Gastrocnemius medialis (tissue), 4 donors: ENCODE measurements at regions not wholly inside any gene's neighbourhood (a gene's known extent, or its start where the extent isn't known, plus 50 kb on each side); places are given as distances from the start of the nearest gene placed in this dataset.

Experiments used
- ATAC-seq, 2 donors: fragments of 150-250 bp; one replicate each; pipeline ENCODE4 v1.9.1; 2016
- DNase-seq, 2 donors: peaks; one replicate each; pipeline ENCODE4 v3.0.0-alpha.2; 2019
- H3K27ac ChIP-seq, 4 donors: fragments of 200-600 bp; sonication (generic); 1 replicate in 1 of 4; 2 replicates in 3 of 4; pipeline ENCODE4 v1.5.1; 2016 to 2018; ENCODE audit warnings: mild to moderate bottlenecking in 2 of 4, moderate library complexity in 1 of 4
- H3K27me3 ChIP-seq, 3 donors: fragments of 200-600 bp; sonication (generic) in 2 of 3; 1 replicate in 1 of 3; 2 replicates in 2 of 3; pipeline versions ENCODE4 v1.5.1 to v1.6.0; 2016 to 2019; ENCODE audit warnings: mild to moderate bottlenecking in 1 of 3, moderate library complexity in 1 of 3
- H3K36me3 ChIP-seq, 2 donors: fragments of 200-600 bp; sonication (generic) in 1 of 2; one replicate each; pipeline ENCODE4 v1.5.1; 2017 to 2018
- H3K4me1 ChIP-seq, 2 donors: fragments of 200-600 bp; sonication (generic) in 1 of 2; one replicate each; pipeline ENCODE4 v1.5.1; 2016 to 2017; ENCODE audit warnings: mild to moderate bottlenecking in 2 of 2
- H3K4me3 ChIP-seq, 4 donors: fragments of 200-600 bp; sonication (generic) in 3 of 4; 1 replicate in 1 of 4; 2 replicates in 3 of 4; pipeline ENCODE4 v1.5.1; 2016 to 2019; ENCODE audit warnings: mild to moderate bottlenecking in 2 of 4
- H3K9me3 ChIP-seq, 3 donors: fragments of 200-600 bp; sonication (generic) in 2 of 3; 1 replicate in 1 of 3; 2 replicates in 2 of 3; pipeline ENCODE4 v1.5.1; 2016 to 2019
- POLR2A ChIP-seq, 2 donors: fragments of 450-650 bp; IDR thresholded peaks; one replicate each; pipeline ENCODE4 v1.6.1; 2017; ENCODE audit warnings: antibody characterized with exemption in 2 of 2, mild to moderate bottlenecking in 2 of 2, moderate library complexity in 2 of 2
- in situ Hi-C, 4 donors: fragments of 200-750 bp; cut with MboI; loops; one replicate each; pipeline versions ENCODE4 v1.15.0 to v1.8.0; 2017; ENCODE audit warnings: low sequenced_read_pairs in 4 of 4
- intact Hi-C: fragments of 100-400 bp; cut with DNase I; formaldehyde crosslinking; loops from one replicate; pipeline ENCODE4 v1.15.1; 2023; ENCODE audit warnings: low total_unique reads
- TF ChIP-seq, protein P1 (sequence below), 5 experiments: fragments of 450-650 bp in 3 of 5; fragments of 200-600 bp in 2 of 5; sonication (generic) in 2 of 5; IDR thresholded peaks in 4 of 5; conservative IDR thresholded peaks in 1 of 5; 1 replicate in 4 of 5; 2 replicates in 1 of 5; pipeline ENCODE4 v1.5.1; 2016 to 2019; ENCODE audit warnings: antibody characterized with exemption in 5 of 5, mild to moderate bottlenecking in 3 of 5, moderate library complexity in 3 of 5

DNA sequence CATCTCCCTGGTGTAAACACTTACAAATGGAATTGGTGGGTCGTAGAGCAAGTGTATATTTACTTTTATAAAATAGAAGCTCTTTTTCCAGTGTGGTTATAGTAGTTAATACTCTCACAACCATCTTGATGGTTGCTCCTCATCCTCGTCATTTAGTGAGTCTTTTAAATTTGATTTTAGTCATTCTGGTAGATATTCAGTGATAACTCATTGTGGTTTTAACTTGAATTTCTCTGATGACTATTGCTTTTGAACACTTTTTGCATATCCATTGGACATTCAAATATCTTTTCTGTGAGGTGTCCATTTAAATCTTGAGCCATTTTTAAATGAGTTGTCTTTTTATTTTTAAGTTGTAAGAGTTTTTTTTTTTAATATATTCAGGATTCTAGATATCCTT lies 189.2 kb upstream of the PHACTR1 start:
- no peaks in the 10 kb centered on the region for H3K9me3 ChIP-seq
- DNase-seq (no peak), ATAC-seq (no peak)
- TF ChIP-seq, protein P1, sequence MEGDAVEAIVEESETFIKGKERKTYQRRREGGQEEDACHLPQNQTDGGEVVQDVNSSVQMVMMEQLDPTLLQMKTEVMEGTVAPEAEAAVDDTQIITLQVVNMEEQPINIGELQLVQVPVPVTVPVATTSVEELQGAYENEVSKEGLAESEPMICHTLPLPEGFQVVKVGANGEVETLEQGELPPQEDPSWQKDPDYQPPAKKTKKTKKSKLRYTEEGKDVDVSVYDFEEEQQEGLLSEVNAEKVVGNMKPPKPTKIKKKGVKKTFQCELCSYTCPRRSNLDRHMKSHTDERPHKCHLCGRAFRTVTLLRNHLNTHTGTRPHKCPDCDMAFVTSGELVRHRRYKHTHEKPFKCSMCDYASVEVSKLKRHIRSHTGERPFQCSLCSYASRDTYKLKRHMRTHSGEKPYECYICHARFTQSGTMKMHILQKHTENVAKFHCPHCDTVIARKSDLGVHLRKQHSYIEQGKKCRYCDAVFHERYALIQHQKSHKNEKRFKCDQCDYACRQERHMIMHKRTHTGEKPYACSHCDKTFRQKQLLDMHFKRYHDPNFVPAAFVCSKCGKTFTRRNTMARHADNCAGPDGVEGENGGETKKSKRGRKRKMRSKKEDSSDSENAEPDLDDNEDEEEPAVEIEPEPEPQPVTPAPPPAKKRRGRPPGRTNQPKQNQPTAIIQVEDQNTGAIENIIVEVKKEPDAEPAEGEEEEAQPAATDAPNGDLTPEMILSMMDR (IDR thresholded peaks at IDR 0.05 in 4 of 5, conservative IDR thresholded peaks at IDR 0.05 in 1 of 5), result no peak
- TF ChIP-seq POLR2A (IDR thresholded peaks at IDR 0.05), result no peak
- in situ Hi-C loops, result no loop called here
- H3K27ac ChIP-seq, result no peak overlapping the region
- no peaks in the 10 kb centered on the region for H3K36me3 ChIP-seq
- H3K27me3 ChIP-seq, result no peaks in the 10 kb centered on the region
- H3K4me3 ChIP-seq, result no peak overlapping the region
- H3K4me1 ChIP-seq, result no peaks in the 10 kb centered on the region
- intact Hi-C loops, result no loop called here

GRCh38 chr6:12528136-12528535 lies 188.4 kb upstream of the PHACTR1 start:
- no peak overlapping the region for H3K4me3 ChIP-seq
- H3K9me3 ChIP-seq, result no peaks in the 10 kb centered on the region
- H3K27ac ChIP-seq, result peak overlapping the region in 1 of 4 donors; percentile 18
- H3K4me1 ChIP-seq, result no peaks in the 10 kb centered on the region
- TF ChIP-seq, protein P1 (IDR thresholded peaks at IDR 0.05 in 4 of 5, conservative IDR thresholded peaks at IDR 0.05 in 1 of 5), result no peak
- no peak for TF ChIP-seq POLR2A (IDR thresholded peaks at IDR 0.05)
- DNase-seq (no peak), ATAC-seq (no peak)
- in situ Hi-C loops (no loop called here), intact Hi-C loops (no loop called here)
- no peaks in the 10 kb centered on the region for H3K27me3 ChIP-seq
- no peaks in the 10 kb centered on the region for H3K36me3 ChIP-seq

GRCh38 chr6:12528581-12529363 lies 187.8 kb upstream of the PHACTR1 start:
- Histone ChIP-seq H3K27me3 (no peaks in the 10 kb centered on the region), H3K4me1 (no peaks in the 10 kb centered on the region), H3K36me3 (no peaks in the 10 kb centered on the region), H3K4me3 (no peak overlapping the region), H3K9me3 (no peaks in the 10 kb centered on the region), H3K27ac (peak overlapping the region in 2 of 4 donors; percentile 16 to 18)
- ATAC-seq (no peak), DNase-seq (no peak)
- in situ Hi-C loops (no loop called here), intact Hi-C loops (no loop called here)
- TF ChIP-seq POLR2A (IDR thresholded peaks at IDR 0.05), result no peak
- TF ChIP-seq, protein P1 (IDR thresholded peaks at IDR 0.05 in 4 of 5, conservative IDR thresholded peaks at IDR 0.05 in 1 of 5), result no peak

GRCh38 chr6:12529364-12530019 lies 187.1 kb upstream of the PHACTR1 start:
- H3K9me3 ChIP-seq, result no peaks in the 10 kb centered on the region
- H3K4me3 ChIP-seq, result no peak overlapping the region
- DNase-seq, result no peak
- ATAC-seq, result no peak
- intact Hi-C loops, result no loop called here
- no peak overlapping the region for H3K27ac ChIP-seq
- TF ChIP-seq, protein P1 (IDR thresholded peaks at IDR 0.05 in 4 of 5, conservative IDR thresholded peaks at IDR 0.05 in 1 of 5), result no peak
- no peak for TF ChIP-seq POLR2A (IDR thresholded peaks at IDR 0.05)
- no peaks in the 10 kb centered on the region for H3K36me3 ChIP-seq
- in situ Hi-C loops, result no loop called here
- no peaks in the 10 kb centered on the region for H3K4me1 ChIP-seq
- no peaks in the 10 kb centered on the region for H3K27me3 ChIP-seq
